HK-2 (cell line): ENCODE measurements at regions not wholly inside any gene's neighbourhood (a gene's known extent, or its start where the extent isn't known, plus 50 kb on each side); places are given as distances from the start of the nearest gene placed in this dataset.
"Not testable (repeated sequence)": the region's sequence is repeated elsewhere in the genome, so short reads cannot be mapped to it uniquely, and the experiment has no call there.

Experiments
- DNase-seq: peaks from one replicate; pipeline ENCODE4 v3.0.0-alpha.2; 2018; ENCODE audit not compliant: unreplicated experiment

GRCh38 chr5:84885485-84886258 is 501.0 kb upstream of the EDIL3 start:
- no peak for DNase-seq

GRCh38 chr5:84881737-84882136 is 497.1 kb upstream of the EDIL3 start:
- DNase-seq: no peak

GRCh38 chr5:84874196-84874595 is 489.5 kb upstream of the EDIL3 start:
- no peak for DNase-seq

GRCh38 chr5:84872768-84873167 is 488.1 kb upstream of the EDIL3 start:
- no peak for DNase-seq

- no peak for DNase-seq
Measured at GRCh38 chr5:84870369-84870768, 485.7 kb upstream of the EDIL3 start.

- no peak for DNase-seq
Measured at GRCh38 chr5:84869675-84870074, 485.0 kb upstream of the EDIL3 start.

- not testable (repeated sequence) for DNase-seq
Measured at GRCh38 chr5:84863936-84864335, 479.3 kb upstream of the EDIL3 start.

- no peak for DNase-seq
Measured at GRCh38 chr5:84863020-84863419, 478.3 kb upstream of the EDIL3 start.

GRCh38 chr5:84862132-84862531 is 477.5 kb upstream of the EDIL3 start:
- DNase-seq: no peak

GRCh38 chr5:84861306-84861705 is 476.6 kb upstream of the EDIL3 start:
- no peak for DNase-seq

- no peak for DNase-seq
Measured at GRCh38 chr5:84859056-84859455, 474.4 kb upstream of the EDIL3 start.

GRCh38 chr5:84831701-84832100 is 447.0 kb upstream of the EDIL3 start:
- DNase-seq: no peak

- DNase-seq: no peak
Measured at GRCh38 chr5:84830265-84830664, 445.6 kb upstream of the EDIL3 start.

GRCh38 chr5:84825606-84826005 is 440.9 kb upstream of the EDIL3 start:
- DNase-seq: no peak

GRCh38 chr5:84821924-84822323 is 437.2 kb upstream of the EDIL3 start:
- no peak for DNase-seq

GRCh38 chr5:84817953-84818352 is 433.3 kb upstream of the EDIL3 start:
- DNase-seq: no peak

GRCh38 chr5:84816746-84817547 is 432.3 kb upstream of the EDIL3 start:
- no peak for DNase-seq

GRCh38 chr5:84816160-84816559 is 431.5 kb upstream of the EDIL3 start:
- no peak for DNase-seq

GRCh38 chr5:84805473-84805872 is 420.8 kb upstream of the EDIL3 start:
- DNase-seq: no peak

- DNase-seq: no peak
Measured at GRCh38 chr5:84796399-84796798, 411.7 kb upstream of the EDIL3 start.

GRCh38 chr5:84794486-84795035 is 409.9 kb upstream of the EDIL3 start:
- DNase-seq: no peak

GRCh38 chr5:84791730-84792129 is 407.1 kb upstream of the EDIL3 start:
- no peak for DNase-seq

GRCh38 chr5:84791138-84791537 is 406.5 kb upstream of the EDIL3 start:
- DNase-seq: no peak
